HCT116 (cell line): ENCODE measurements at regions not wholly inside any gene's neighbourhood (a gene's known extent, or its start where the extent isn't known, plus 50 kb on each side); places are given as distances from the start of the nearest gene placed in this dataset.

ENCODE experiments used
- ATAC-seq: fragments of 200-7000 bp; cut with Tn5 transposase; 2 replicates; pipeline ENCODE4 v1.9.1; 2020; ENCODE audit warnings: mild to moderate bottlenecking, moderate library complexity
- BruUV-seq: library from RNA; stranded (reverse); fragments of 400-500 nt; replicated peaks from 2 replicates; lab custom pipeline; 2021; lab: Mats Ljungman, UMichigan
- CTCF ChIA-PET: fragments of 300-600 bp; sonication (Branson Sonifier 250); formaldehyde crosslinking; loops from one replicate; lab custom pipeline; 2021; ENCODE audit warnings: antibody characterized with exemption; lab: Charles Lee
- POLR2A ChIA-PET: fragments of 300-600, 350-600 bp; sonication (Branson Sonifier 250); formaldehyde crosslinking; loops from one replicate; lab custom pipeline; 2021; ENCODE audit warnings: antibody characterized with exemption; lab: Charles Lee
- RAD21 ChIA-PET, 2 experiments: fragments of 300-600 bp; sonication (Branson Sonifier 250); formaldehyde crosslinking; loops; one replicate each; lab custom pipeline; 2023; ENCODE audit warnings: low total read pairs in 2 of 2; ENCODE audit not compliant: uncharacterized antibody in 2 of 2, unreplicated experiment in 2 of 2, low non-redundant PET in 1 of 2; lab: Charles Lee
- DNase-seq: peaks from one replicate; pipeline ENCODE4 v3.0.0-alpha.2; 2010; ENCODE audit warnings: low read depth, low spot score
- H2AFZ ChIP-seq: fragments of 200-600 bp; shearing (Covaris generic), sonication (generic); 2 replicates; pipeline ENCODE4 v1.6.1; 2017; ENCODE audit warnings: low read depth, mixed run types, mixed read lengths, antibody characterized with exemption, low read length; ENCODE audit not compliant: poor library complexity, severe bottlenecking
- H3K27ac ChIP-seq: 2 replicates; pipeline ENCODE4 v1.5.1; 2012; ENCODE audit warnings: low read depth, low read length
- H3K27me3 ChIP-seq: fragments of 200-600 bp; sonication (generic); 2 replicates; pipeline ENCODE4 v1.6.1; 2016; ENCODE audit warnings: mixed run types, low read length, mixed read lengths; ENCODE audit not compliant: insufficient read depth
- H3K36me3 ChIP-seq, 2 experiments: fragments of 200-500 bp in 1 of 2; fragments of 200-600 bp in 1 of 2; sonication (Bioruptor generic) in 1 of 2; sonication (generic) in 1 of 2; 2 replicates each; pipeline versions ENCODE4 v1.5.1 to v1.6.1; 2014 to 2016; ENCODE audit warnings: low read length in 2 of 2, inconsistent platforms in 1 of 2, mixed read lengths in 1 of 2, mixed run types in 1 of 2; ENCODE audit not compliant: insufficient read depth in 2 of 2, control insufficient read depth in 1 of 2
- H3K4me1 ChIP-seq, 2 experiments: fragments of 200-600 bp in 1 of 2; sonication (generic) in 1 of 2; 2 replicates each; pipeline versions ENCODE4 v1.5.1 to v1.6.1; 2012 to 2017; ENCODE audit warnings: low read length in 2 of 2, inconsistent platforms in 1 of 2, mild to moderate bottlenecking in 1 of 2, mixed read lengths in 1 of 2, mixed run types in 1 of 2, moderate library complexity in 1 of 2; ENCODE audit not compliant: insufficient read depth in 2 of 2, control insufficient read depth in 1 of 2
- H3K4me2 ChIP-seq: fragments of 200-600 bp; sonication (generic); 2 replicates; pipeline ENCODE4 v1.6.1; 2017; ENCODE audit warnings: mixed run types, low read length, mixed read lengths
- H3K4me3 ChIP-seq, 2 experiments: fragments of 200-600 bp in 1 of 2; sonication (generic) in 1 of 2; replicated peaks in 1 of 2; 2 replicates each; pipeline ENCODE4 v1.5.1; 2011 to 2016; ENCODE audit warnings: low read length in 2 of 2, control low read depth in 1 of 2, low read depth in 1 of 2, mild to moderate bottlenecking in 1 of 2, mixed read lengths in 1 of 2, mixed run types in 1 of 2
- H3K79me2 ChIP-seq: fragments of 200-600 bp; sonication (generic); 2 replicates; pipeline ENCODE4 v1.6.1; 2017; ENCODE audit warnings: mild to moderate bottlenecking, mixed run types, low read length, moderate library complexity, mixed read lengths; ENCODE audit not compliant: insufficient read depth
- H3K9ac ChIP-seq: fragments of 200-600 bp; sonication (generic); 2 replicates; pipeline ENCODE4 v1.6.1; 2016; ENCODE audit warnings: low read length, mixed read lengths
- H3K9me2 ChIP-seq: fragments of 200-600 bp; sonication (generic), shearing (Covaris generic); 2 replicates; pipeline ENCODE4 v1.6.1; 2017; ENCODE audit warnings: mixed run types, mild to moderate bottlenecking, moderate library complexity; ENCODE audit not compliant: insufficient read depth
- H3K9me3 ChIP-seq, 2 experiments: fragments of 200-500 bp in 1 of 2; fragments of 200-600 bp in 1 of 2; sonication (Bioruptor generic) in 1 of 2; sonication (generic) in 1 of 2; 2 replicates each; pipeline ENCODE4 v1.6.1; 2014 to 2017; ENCODE audit warnings: low read length in 2 of 2, mixed read lengths in 2 of 2, inconsistent platforms in 1 of 2, low read depth in 1 of 2, mild to moderate bottlenecking in 1 of 2, mixed run types in 1 of 2, moderate library complexity in 1 of 2; ENCODE audit not compliant: control insufficient read depth in 1 of 2, insufficient read depth in 1 of 2
- H4K20me1 ChIP-seq: fragments of 200-600 bp; sonication (generic), shearing (Covaris generic); 2 replicates; pipeline ENCODE4 v1.6.1; 2017; ENCODE audit warnings: mixed run types, mild to moderate bottlenecking, moderate library complexity; ENCODE audit not compliant: insufficient read depth
- CBX3 ChIP-seq: IDR thresholded peaks from 2 replicates; pipeline ENCODE4 v1.6.1; 2012; ENCODE audit warnings: low read depth
- EGR1 ChIP-seq: IDR thresholded peaks from 2 replicates; pipeline ENCODE4 v1.6.1; 2012; ENCODE audit warnings: low read depth
- EZH2 ChIP-seq: fragments of 200-600 bp; sonication (generic); IDR thresholded peaks from 2 replicates; pipeline ENCODE4 v1.6.1; 2017; ENCODE audit warnings: antibody characterized with exemption, mixed run types
- EZH2phosphoT487 ChIP-seq: fragments of 200-600 bp; IDR thresholded peaks from 2 replicates; pipeline ENCODE4 v1.6.1; 2018; ENCODE audit warnings: antibody characterized with exemption, borderline replicate concordance
- JUND ChIP-seq: IDR thresholded peaks from 2 replicates; pipeline ENCODE4 v1.6.1; 2012
- POLR2A ChIP-seq: IDR thresholded peaks from 2 replicates; pipeline ENCODE4 v1.7.0; 2011; ENCODE audit warnings: borderline replicate concordance; ENCODE audit not compliant: insufficient read depth, insufficient read length; ENCODE audit errors: extremely low read depth
- POLR2AphosphoS5 ChIP-seq: IDR thresholded peaks from 2 replicates; pipeline ENCODE4 v1.6.1; 2011; ENCODE audit warnings: mild to moderate bottlenecking, low read depth, low read length, moderate library complexity
- RAD21 ChIP-seq: IDR thresholded peaks from 2 replicates; pipeline ENCODE4 v1.6.1; 2012; ENCODE audit warnings: low read depth, mild to moderate bottlenecking
- SP1 ChIP-seq: IDR thresholded peaks from 2 replicates; pipeline ENCODE4 v1.6.1; 2012; ENCODE audit warnings: low read depth
- YY1 ChIP-seq: IDR thresholded peaks from 2 replicates; pipeline ENCODE4 v1.6.1; 2011; ENCODE audit warnings: low read length, low read depth, moderate library complexity, mild to moderate bottlenecking; ENCODE audit not compliant: insufficient replicate concordance; ENCODE audit errors: extremely low read depth
- ZFX ChIP-seq: fragments of 450-650 bp; IDR thresholded peaks from 2 replicates; pipeline ENCODE4 v1.6.1; 2017
- intact Hi-C: fragments of 100-400 bp; cut with micrococcal nuclease; formaldehyde crosslinking; loops from 2 replicates; pipeline ENCODE4 v1.10.0; 2022
- TF ChIP-seq, protein P1 (sequence below): IDR thresholded peaks from 2 replicates; pipeline ENCODE4 v1.6.1; 2011; ENCODE audit warnings: mild to moderate bottlenecking, low read length, moderate library complexity; ENCODE audit not compliant: insufficient replicate concordance; ENCODE audit errors: extremely low read depth
- TF ChIP-seq, protein P2 (sequence below): IDR thresholded peaks from 2 replicates; pipeline ENCODE4 v1.6.1; 2012

GRCh38 chr5:179407191-179408175 lies 62.2 kb upstream of the ADAMTS2 start:
- ChIA-PET CTCF (no interaction called here), POLR2A (no interaction called here)
- Histone ChIP-seq H3K36me3 (no peaks in the 10 kb centered on the region), H3K9ac (no peak overlapping the region), H3K9me2 (no peaks in the 10 kb centered on the region; the same call in 1 of the 2 replicates), H3K4me1 (no peaks in the 10 kb centered on the region), H3K27me3 (no peaks in the 10 kb centered on the region), H2AFZ (no peak overlapping the region), H3K27ac (no peak overlapping the region), H4K20me1 (no peaks in the 10 kb centered on the region), H3K4me2 (no peak overlapping the region), H3K4me3 (no peak overlapping the region)
- no peak for ATAC-seq
- no peak for TF ChIP-seq YY1
- TF ChIP-seq CBX3, result no peak
- TF ChIP-seq JUND, result no peak
- TF ChIP-seq EZH2, result no peak
- TF ChIP-seq EGR1, result no peak
- no peak for TF ChIP-seq POLR2AphosphoS5
- no peak for TF ChIP-seq EZH2phosphoT487
- TF ChIP-seq POLR2A, result no peak
- TF ChIP-seq, protein P1, sequence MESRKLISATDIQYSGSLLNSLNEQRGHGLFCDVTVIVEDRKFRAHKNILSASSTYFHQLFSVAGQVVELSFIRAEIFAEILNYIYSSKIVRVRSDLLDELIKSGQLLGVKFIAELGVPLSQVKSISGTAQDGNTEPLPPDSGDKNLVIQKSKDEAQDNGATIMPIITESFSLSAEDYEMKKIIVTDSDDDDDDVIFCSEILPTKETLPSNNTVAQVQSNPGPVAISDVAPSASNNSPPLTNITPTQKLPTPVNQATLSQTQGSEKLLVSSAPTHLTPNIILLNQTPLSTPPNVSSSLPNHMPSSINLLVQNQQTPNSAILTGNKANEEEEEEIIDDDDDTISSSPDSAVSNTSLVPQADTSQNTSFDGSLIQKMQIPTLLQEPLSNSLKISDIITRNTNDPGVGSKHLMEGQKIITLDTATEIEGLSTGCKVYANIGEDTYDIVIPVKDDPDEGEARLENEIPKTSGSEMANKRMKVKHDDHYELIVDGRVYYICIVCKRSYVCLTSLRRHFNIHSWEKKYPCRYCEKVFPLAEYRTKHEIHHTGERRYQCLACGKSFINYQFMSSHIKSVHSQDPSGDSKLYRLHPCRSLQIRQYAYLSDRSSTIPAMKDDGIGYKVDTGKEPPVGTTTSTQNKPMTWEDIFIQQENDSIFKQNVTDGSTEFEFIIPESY, result no peak
- no peak for TF ChIP-seq ZFX
- TF ChIP-seq, protein P2, sequence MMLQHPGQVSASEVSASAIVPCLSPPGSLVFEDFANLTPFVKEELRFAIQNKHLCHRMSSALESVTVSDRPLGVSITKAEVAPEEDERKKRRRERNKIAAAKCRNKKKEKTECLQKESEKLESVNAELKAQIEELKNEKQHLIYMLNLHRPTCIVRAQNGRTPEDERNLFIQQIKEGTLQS, result no peak
- TF ChIP-seq SP1, result no peak
- TF ChIP-seq RAD21, result no peak
- TF ChIP-seq, all 23 proteins: peak for 0
- intact Hi-C loops, result no loop called here
- Histone ChIP-seq H3K79me2 (no peaks in the 10 kb centered on the region), H3K9me3 (no peaks in the 10 kb centered on the region)
- no peak for DNase-seq
- RAD21 ChIA-PET, result no interaction called here
- BruUV-seq, result no TSS peak
